OCI-LY7 (cell line): ENCODE measurements at regions not wholly inside any gene's neighbourhood (a gene's known extent, or its start where the extent isn't known, plus 50 kb on each side); places are given as distances from the start of the nearest gene placed in this dataset.

ENCODE experiments used
- CTCF ChIP-seq: fragments of 200-600 bp; sonication (generic); conservative IDR thresholded peaks from 2 replicates; pipeline ENCODE4 v1.5.1; 2014; ENCODE audit warnings: mild to moderate bottlenecking, antibody characterized with exemption, low read length, moderate library complexity, mixed read lengths
- EZH2phosphoT487 ChIP-seq: fragments of 200-600 bp; sonication (generic); IDR thresholded peaks from 2 replicates; pipeline ENCODE4 v1.6.1; 2018; ENCODE audit warnings: low read depth, borderline replicate concordance, mild to moderate bottlenecking, mixed run types, antibody characterized with exemption, low read length, moderate library complexity, mixed read lengths

- TF ChIP-seq CTCF (no peak), EZH2phosphoT487 (no peak)
Observed at GRCh38 chr6:103167345-103168071, 1692.2 kb downstream of the HACE1 start.
